ENCODE measurements at regions not wholly inside any gene's neighbourhood (a gene's known extent, or its start where the extent isn't known, plus 50 kb on each side); places are given as distances from the start of the nearest gene placed in this dataset.

GRCh38 chr7:136403591-136403990 lies 426.4 kb upstream of the MTPN start:
- TF ChIP-seq, protein P1, sequence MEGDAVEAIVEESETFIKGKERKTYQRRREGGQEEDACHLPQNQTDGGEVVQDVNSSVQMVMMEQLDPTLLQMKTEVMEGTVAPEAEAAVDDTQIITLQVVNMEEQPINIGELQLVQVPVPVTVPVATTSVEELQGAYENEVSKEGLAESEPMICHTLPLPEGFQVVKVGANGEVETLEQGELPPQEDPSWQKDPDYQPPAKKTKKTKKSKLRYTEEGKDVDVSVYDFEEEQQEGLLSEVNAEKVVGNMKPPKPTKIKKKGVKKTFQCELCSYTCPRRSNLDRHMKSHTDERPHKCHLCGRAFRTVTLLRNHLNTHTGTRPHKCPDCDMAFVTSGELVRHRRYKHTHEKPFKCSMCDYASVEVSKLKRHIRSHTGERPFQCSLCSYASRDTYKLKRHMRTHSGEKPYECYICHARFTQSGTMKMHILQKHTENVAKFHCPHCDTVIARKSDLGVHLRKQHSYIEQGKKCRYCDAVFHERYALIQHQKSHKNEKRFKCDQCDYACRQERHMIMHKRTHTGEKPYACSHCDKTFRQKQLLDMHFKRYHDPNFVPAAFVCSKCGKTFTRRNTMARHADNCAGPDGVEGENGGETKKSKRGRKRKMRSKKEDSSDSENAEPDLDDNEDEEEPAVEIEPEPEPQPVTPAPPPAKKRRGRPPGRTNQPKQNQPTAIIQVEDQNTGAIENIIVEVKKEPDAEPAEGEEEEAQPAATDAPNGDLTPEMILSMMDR (IDR thresholded peaks at IDR 0.05), result no peak
- no peak for TF ChIP-seq POLR2A (IDR thresholded peaks at IDR 0.05)

All from esophagus squamous epithelium (tissue), 4 donors.